Prostate gland (tissue), 2 donors: ENCODE measurements at regions not wholly inside any gene's neighbourhood (a gene's known extent, or its start where the extent isn't known, plus 50 kb on each side); places are given as distances from the start of the nearest gene placed in this dataset.

ENCODE experiments used
- CTCF ChIP-seq, 4 experiments: fragments of 200-600 bp in 2 of 4; fragments of 450-650 bp in 2 of 4; sonication (generic) in 2 of 4; IDR thresholded peaks; 1 replicate in 3 of 4; 2 replicates in 1 of 4; pipeline ENCODE4 v1.5.1; 2016 to 2019; ENCODE audit warnings: antibody characterized with exemption in 4 of 4, mild to moderate bottlenecking in 2 of 4, moderate library complexity in 2 of 4
- POLR2A ChIP-seq: fragments of 450-650 bp; IDR thresholded peaks from one replicate; pipeline ENCODE4 v1.6.1; 2016; ENCODE audit warnings: antibody characterized with exemption, mild to moderate bottlenecking

GRCh38 chr6:44614396-44614795, 226.9 kb downstream of the CDC5L start:
- TF ChIP-seq CTCF (IDR thresholded peaks at IDR 0.05) (no peak), POLR2A (no peak)
